Sciatic nerve (tissue), 2 donors: ENCODE measurements at regions not wholly inside any gene's neighbourhood (a gene's known extent, or its start where the extent isn't known, plus 50 kb on each side); places are given as distances from the start of the nearest gene placed in this dataset.
A peak's percentile ranks its signal among the peaks of the same experiment; 100 is the strongest.

ENCODE experiments used
- ATAC-seq: fragments of 200-7000 bp; cut with Tn5 transposase; one replicate; pipeline ENCODE4 v1.9.1; 2020; ENCODE audit warnings: mild to moderate bottlenecking, moderate library complexity
- DNase-seq: peaks from one replicate; pipeline ENCODE4 v3.0.0-alpha.2; 2020; ENCODE audit warnings: low spot score
- intact Hi-C: fragments of 100-400 bp; cut with DNase I; formaldehyde crosslinking; loops from one replicate; pipeline ENCODE4 v1.14.2; 2022
- donor health status: DM: no; HTN: no; CAD: no.
- donor health status: DM: no; HTN: no; CAD: no.

DNA sequence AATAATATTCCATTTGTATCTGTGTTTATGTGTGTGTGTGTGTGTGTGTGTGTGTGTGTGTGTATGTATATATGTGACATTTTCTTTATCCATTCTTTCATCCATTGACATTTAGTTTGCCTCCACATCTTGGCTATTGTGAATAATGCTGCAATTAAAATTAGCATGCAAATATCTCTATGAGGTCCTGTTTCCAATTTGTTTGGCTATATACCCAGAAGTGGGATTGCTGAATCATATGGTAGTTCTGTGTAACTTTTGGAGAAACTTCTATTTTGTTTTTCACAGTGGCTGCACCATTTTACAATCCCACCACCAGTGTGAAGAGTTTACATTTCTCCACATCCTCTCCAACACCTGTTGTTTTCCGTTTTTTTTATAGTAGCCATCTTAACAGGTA is 53.1 kb downstream of the CH25H start:
- ATAC-seq (no peak), DNase-seq (no peak)
- intact Hi-C loops = no loop called here

DNA sequence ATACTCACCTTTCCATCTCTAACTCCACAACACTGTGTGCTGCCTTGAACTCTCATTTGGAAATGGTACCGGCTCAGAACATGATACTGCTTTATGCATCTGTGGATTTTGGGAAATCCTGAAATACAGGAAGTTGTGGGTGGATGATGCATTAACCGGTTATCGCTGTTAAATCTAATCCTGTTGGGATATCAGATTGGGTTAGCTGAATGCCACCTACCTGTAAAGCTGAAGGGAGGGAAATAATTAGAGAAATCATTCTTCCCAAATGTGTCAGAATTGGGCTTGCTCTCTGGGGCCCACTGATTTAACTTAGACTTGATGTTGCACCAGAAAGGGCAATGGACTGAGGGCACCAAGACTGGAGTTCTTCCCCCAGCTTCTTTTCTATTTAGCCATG is 54.0 kb downstream of the CH25H start:
- intact Hi-C loops = no loop called here
- ATAC-seq = no peak

DNA sequence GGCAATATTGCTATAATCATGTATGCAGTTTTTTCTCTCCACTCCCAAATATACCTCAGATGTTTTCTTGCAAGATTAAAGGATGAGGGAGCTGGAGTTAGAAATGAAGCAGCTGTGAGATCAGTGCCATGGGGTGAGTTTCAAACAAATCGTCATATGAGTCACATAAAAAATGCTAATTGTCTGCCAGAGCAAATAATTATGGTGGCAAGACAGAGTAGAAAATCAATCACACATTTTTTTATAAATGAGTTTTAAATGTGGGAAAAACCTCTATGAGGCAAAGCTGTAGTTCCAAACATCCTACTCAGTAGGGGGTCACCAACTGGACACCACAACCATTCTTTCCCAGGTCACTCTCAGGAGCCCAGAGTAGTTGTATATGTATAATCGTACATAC is 55.3 kb downstream of the CH25H start:
- intact Hi-C loops = no loop called here
- no peak for ATAC-seq
- no peak for DNase-seq

More for the DNA sequence above, 54.0 kb downstream of the CH25H start:
- DNase-seq = no peak

DNA sequence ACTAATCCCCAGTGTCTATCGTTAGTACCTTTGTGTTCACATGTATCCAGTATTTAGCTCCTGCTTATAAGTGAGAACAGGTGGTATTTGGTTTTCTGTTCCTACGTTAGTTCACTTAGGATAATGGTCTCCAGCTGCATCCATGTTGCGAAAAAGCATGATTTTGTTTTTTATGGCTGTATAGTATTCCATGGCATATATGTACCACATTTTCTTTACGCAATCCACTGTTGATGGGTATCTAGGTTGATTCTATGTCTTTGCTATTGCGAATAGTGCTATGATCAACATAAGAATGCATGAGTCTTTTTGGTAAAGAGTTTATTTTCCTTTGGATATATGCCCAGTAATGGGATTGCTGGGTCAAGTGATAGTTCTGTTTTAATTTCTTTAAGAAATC is 59.1 kb downstream of the CH25H start:
- intact Hi-C loops = no loop called here
- DNase-seq = no peak
- no peak for ATAC-seq

DNA sequence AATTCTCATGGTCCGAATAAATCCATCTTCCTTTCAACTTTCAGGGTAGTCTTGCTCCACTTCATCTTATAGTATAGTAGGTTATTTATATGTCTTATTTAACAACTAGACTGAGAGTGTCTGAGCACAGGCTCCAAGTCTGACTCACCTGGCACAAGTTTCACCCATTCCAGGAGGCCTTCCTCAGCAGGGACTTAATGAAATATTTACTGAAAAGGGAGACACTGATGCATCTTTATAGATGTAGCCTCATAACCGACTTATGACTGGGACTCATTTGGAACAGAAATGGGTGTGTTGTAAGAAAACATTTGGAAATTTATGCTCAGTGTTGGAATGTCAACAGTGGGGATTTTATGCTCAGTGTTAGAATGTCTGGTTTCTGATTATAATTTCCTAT is 59.9 kb downstream of the CH25H start:
- intact Hi-C loops = no loop called here
- ATAC-seq (no peak), DNase-seq (no peak)

DNA sequence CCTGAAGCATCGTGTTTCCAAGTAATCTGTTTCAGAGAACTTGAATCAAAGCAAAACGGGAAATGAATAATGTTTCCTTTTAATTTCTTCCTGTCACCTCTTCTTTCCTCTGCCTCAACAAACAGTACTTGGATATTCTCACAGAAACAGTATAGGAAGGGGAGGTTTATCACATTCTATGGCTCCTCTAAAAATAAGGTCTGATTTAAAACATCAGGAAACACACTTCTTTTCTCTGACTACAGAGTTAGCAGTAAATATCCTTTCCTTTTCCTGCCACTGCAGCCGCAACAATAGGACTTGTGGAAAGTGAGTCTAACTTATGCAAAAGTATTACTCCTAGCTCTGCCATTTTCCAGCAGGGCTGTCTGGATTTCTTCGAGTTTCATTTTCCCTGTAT is 62.3 kb downstream of the CH25H start:
- intact Hi-C loops = no loop called here
- no peak for DNase-seq
- ATAC-seq = no peak

DNA sequence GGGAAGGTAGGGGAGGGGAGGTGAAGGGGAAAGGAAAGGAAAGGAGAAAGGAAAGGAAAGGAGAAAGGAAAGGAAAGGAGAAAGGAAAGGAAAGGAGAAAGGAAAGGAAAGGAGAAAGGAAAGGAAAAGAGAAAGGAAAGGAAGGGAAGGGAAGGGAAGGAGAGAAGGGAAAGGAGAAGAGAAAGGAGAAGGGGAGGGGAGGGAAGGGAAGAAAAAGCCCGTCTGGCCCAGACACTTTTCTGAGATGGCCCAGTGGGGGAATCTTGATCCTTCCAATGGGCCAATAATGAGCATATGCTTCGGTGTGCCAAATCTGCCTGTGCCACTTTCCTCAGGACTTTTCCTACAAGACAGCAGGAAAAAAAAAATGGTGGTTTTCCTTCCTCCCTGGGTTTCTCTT is 64.5 kb downstream of the CH25H start:
- DNase-seq (no peak), ATAC-seq (no peak)
- intact Hi-C loops = no loop called here

DNA sequence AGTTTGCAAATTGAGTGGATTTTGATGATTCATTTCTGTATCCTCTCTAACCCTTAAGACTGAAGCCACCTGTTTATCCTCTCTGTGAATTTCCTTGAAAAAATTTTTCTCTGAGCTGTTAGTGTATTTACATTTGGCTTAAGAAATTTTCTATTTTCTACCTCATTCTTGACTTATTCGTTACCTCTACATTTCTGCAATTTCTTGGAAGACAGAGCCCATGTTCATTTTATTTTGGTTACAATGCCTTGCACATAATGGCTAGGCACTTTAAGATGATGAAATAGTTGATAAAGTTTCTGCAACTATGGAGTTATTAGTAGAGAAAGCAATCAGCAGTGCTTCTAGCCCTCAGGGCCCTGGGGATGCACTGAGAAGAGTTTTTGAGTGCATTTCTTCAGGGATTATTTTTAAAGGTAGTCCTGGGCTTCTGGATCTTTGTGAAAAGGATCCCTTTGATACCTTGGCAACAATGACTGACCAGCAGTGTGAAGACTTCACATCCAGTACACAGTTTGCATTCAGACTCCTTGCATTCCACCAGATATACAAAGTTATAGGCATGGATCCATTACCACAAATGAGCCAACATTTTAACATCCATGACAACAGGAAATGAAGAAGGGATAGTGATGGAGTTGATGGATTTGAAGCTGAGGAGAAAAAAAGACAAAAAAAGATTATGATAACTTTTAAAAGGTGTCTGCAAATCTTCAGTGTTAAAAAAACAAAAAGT is 68.2 kb downstream of the CH25H start:
- DNase-seq = no peak
- ATAC-seq = no peak
- intact Hi-C loops = no loop called here

DNA sequence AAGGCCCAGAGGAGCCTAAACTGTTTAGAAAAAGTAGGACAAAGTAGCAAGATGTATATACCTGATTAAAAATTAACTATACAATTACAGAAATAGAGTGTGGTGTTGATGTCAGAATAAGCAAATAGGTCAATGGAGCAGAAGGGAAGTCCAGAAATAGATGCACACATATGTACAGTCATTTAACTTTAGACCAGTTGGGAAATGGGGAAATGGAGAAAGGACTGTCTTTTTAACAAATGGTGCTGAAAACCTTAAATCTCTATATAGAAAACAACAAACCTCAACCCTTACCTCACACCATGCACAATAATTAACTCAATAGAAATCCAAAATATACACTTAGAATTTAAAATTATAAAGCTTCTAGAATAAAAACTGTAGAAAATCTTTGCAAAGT is 72.2 kb downstream of the CH25H start:
- intact Hi-C loops = no loop called here
- ATAC-seq = no peak
- no peak for DNase-seq

DNA sequence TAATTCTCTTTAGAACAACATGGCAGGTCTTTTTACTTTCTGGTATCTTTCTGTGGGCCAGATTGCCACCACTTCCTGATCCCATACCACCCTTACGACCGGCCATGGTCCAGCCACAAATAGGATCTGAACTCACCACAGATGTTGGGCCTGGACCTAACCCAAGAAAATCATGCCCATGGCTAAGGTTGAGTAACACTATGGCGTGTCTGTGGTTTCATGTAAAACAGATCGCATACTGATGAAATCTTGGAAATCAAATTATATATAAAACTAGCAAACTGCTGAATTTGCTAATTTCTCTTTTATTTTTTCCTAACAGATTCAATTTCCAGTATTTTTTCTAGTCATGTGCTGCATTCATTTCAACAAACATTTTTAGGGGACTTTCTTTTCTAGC is 77.2 kb downstream of the CH25H start:
- DNase-seq = peak; percentile 64
- ATAC-seq = peak; percentile 85
- intact Hi-C loops = loop anchor here (2.0 kb wide), 1 partner anchor 77 kb away; no protein-coding TSS in a partner anchor

DNA sequence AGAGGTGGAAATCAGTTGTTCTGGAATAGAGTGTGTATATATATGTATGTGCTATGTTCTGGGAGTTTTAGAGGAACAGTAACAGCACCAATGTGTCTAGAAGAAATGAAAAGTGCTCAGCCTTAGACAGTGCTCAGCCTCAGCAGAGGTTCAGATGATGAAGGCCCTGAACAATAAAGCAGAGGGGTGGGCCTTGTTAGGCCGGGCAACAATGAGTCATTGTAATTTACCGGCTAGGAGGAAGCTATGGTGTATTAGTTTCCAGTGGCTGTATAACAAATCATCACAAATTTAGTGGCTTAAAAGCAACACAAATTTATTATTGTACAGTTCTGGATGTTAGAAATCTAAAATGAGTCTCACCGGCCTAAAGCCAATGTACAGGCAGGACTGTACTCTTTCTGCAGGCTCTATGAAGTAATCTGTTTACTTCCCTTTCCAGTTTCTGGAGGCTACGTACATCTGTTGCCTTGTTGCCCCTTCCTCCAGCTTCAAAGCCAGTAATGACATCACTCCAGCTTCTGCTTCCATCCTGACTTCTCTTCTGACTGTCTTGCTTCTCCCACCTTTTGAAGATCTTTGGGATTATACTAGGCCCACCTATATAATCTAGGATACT is 84.6 kb downstream of the CH25H start:
- DNase-seq (no peak), ATAC-seq (peak; percentile 82)
- intact Hi-C loops = no loop called here

DNA sequence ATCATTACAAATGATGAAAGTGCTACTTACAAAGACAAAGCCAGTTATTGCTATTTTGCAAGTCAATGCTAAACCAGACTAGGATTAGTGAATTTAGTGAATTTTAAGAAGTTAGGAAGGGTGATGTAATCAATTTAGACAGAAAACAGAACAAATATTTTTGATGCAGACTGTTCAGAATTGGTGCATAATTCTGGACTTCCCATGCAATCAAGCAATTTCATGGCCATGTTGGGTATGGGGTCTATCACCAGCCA is 85.4 kb downstream of the CH25H start:
- DNase-seq (no peak), ATAC-seq (no peak)
- intact Hi-C loops = no loop called here

DNA sequence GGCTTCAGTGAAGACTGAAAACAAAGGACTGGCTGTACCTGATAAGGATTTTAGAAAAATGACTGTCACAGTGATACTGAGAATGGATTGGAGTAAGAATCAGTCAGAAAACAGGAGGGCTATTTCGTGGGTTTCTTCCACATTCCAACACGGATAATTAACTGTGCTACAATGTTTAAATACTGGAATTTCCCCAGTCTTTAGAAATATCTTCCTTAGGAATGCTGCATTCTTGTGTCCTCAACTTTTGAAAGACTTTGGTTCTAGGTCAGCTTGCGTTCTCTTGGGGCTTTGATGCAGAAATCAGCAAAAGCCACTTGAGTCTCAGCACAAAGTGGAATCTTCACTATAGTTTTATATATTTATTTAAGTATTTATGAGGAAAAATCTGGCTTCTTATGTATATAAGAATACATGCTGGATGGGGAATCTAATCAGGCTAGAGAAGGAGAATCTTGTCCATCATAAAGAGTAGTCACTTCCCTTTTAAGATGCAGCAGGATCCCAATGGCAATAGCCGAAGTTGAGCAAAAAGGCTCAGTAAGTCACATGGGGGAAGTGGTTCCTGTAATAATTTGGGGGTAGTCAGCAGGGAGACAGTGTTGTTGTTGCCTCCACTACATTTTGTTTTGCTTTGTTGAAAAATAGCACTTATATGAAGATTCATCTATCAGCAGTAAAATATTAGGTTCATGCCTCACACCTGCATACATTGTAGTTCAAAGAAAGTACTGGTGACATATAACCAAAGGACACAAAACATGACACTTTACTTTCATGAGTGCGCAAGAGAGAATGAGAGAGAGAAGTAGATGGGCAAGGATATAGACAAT is 86.0 kb downstream of the CH25H start:
- ATAC-seq (no peak), DNase-seq (no peak)
- intact Hi-C loops = no loop called here

DNA sequence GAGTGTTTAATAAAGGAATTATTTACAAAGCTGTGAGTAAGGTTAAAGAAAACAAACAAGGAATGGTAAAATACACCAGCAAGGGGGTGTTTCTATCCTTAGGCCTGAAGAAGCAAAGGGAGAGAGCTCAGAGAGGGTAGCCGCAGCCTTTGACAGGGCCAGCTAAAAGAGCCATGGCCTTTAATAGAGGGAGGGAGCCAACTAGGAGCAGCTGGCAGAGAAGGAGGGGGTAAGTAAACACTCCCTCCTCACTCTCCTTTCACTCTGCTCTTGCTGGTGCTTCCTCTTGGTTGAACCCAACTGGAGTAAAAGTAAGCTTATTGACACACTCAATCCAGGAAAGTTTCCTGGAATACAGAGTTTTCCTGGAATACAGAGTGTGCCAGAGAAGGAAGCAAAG is 87.5 kb downstream of the CH25H start:
- ATAC-seq = no peak
- DNase-seq = no peak
- intact Hi-C loops = no loop called here

DNA sequence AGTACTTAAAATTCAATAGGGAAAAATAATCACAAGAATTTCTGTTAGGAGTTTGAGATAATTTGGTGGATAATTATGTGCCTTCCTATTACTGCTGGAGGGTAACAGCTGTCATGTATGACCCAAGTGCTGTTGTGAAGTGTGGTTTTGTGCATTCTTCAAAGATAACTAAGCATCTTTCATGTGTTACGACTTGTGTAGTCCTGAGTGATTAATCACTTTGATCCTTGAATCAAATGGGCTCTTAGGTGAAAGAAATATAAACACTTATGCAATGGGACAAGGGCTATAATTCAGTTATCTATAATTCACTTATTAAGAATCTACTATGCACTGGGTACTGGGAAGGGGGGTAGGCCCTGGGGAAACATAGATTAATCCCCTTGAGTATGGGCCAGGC is 89.0 kb downstream of the CH25H start:
- intact Hi-C loops = no loop called here
- ATAC-seq (no peak), DNase-seq (no peak)

DNA sequence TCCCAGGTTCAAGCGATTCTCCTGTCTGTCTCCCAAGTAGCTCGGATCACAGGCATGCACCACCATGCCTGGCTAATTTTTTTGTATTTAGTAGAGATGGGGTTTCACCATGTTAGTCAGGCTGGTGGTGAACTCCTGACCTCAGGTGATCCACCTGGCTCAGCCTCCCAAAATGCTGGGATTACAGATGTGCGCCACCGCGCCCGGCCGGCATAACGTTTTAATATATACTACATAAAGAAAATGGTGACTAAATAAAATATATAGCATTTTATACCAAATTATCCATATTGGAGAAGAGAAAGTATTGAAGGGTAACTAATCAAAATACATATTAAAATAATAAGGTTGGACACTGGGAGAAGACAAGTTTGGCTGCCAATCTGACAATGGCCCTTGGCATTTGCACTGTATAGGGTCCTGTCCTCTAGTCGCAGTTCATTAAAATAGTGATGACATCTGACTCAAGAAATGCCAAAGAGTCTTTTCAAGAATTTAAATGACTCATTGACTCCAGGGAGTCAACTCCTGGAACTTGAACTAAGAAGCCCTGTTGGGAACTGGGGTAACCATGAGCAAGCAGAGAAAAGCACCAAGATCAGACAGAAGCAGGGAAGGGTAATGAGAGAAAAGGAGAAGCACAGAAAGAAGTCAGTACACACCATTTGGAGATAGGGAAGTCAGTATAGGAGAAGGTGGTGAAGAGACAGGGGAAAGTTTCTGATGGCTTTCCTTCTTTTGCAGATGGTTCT is 91.1 kb downstream of the CH25H start:
- DNase-seq = no peak
- ATAC-seq = no peak
- intact Hi-C loops = no loop called here

DNA sequence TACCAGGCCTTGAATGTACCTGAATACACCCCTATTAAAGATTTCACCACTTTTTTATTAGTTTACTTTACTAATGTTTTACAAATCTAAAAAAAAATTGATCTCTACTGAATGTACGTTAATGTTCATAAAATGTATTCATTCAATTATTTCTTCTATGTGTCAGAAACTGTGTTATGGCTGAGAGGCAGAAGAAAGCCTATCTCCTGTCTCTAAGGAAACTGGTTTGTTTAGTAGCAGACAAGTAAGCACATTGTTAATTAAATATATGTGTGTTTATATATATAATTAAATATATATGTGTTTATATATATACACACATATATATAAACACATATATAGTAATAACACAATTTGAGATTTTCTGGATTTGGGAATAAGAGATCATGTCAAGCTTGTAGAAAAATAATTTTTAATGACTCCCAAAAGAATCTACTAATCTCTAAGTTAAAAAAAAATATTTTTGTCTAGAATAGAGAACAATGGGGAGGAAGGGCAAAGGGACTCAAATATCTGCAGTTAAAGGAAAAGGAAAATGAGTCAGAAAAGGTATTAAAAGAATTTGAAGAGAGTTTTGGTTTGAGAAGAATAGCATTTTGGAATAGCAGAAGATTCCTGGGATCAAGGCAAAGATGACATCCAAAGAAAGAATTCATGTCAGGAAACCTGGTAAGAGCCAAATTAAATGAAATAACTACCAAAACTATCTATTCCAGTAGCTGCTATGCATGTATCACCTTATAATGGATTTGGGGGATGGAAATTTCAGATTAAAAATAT is 92.1 kb downstream of the CH25H start:
- intact Hi-C loops = no loop called here
- ATAC-seq (no peak), DNase-seq (no peak)

DNA sequence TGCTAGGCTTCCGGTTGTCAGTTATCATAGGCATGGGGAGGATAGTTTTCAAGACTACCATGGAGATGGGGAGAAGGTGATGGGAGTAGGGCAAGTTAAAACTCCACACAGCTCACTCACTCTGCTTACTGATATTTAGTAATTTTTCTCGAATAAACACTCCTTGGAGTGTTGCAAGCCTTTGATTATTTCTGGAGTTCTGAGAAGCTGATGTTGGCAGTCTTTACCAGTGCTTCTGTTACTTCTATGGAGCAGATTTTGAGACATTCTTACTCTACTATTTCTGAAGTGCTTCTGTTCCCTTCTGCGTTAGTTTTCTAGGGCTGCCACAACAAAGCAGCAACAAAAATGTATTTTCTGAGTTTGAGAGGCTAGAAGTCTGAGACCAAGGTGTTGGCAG is 104.4 kb downstream of the CH25H start:
- peak; percentile 50 for ATAC-seq
- intact Hi-C loops = no loop called here

DNA sequence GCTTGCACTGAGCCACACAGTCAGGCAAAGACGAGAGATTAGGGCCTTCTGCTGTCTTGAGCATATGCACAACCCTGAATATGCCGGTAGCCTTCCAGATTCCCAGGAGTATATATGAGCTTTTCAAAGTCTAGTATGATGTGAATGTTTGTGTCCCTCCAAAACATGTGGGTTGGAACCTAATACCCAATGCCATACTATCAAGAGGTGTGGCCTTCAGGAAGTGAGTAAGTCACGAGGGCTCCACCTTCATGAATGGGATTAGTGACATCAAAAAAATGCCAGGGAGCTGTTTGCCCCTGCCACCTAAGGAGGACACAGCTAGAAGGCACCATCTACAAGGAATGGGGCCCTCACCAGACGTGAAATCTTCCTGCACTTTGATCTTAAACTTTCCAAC is 105.2 kb downstream of the CH25H start:
- intact Hi-C loops = no loop called here
- no peak for DNase-seq
- ATAC-seq = no peak

More for the DNA sequence above, 104.4 kb downstream of the CH25H start:
- DNase-seq = no peak
